GM19397 (cell line): ENCODE measurements at regions not wholly inside any gene's neighbourhood (a gene's known extent, or its start where the extent isn't known, plus 50 kb on each side); places are given as distances from the start of the nearest gene placed in this dataset.
"Not testable (repeated sequence)": the region's sequence is repeated elsewhere in the genome, so short reads cannot be mapped to it uniquely, and the experiment has no call there.

Experiments used
- ATAC-seq: cut with Tn5 transposase; IDR thresholded peaks from one replicate; pipeline ENCODE4 v1.9.1; 2021; ENCODE audit warnings: mild to moderate bottlenecking, moderate library complexity; ENCODE audit not compliant: unreplicated experiment

DNA sequence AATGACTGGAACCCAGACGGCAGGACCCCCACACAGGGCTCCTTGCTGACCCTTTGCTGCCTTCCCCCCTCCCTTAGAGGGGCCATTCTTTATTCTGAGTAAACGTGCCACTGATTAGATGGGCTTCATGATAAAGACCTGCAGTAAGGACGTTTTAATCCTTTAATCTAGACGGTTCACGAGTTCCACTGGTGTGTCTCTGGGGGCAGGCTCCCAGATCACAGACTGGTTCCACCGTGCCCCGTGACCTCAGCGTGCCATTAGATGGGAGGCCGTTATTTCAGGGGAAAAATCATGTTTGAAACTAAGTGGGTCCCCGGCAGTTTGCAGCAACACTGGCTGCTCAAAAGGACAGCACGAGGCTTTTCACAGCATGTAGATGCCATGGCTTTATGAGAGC is 246.9 kb upstream of the PLGLB2 start:
- ATAC-seq: not testable (repeated sequence)

DNA sequence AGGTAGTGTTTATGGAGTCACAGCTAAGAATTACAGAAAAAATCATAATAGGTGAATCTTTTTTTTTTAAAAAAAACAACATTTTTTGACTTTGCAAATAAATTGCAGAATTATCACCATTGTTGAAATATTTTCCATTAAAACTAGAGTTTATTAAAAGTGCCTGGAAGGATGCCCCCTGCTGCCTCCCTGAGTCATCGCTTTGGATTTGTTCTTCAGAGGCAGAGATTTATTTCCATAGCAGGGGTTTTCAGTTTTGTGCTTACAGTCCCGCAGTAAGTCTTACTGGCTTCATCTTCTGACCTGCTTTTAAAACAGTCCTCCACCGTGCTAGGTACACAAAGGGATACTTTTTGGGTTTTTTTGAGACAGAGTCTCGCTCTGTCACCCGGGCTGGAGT is 244.9 kb upstream of the PLGLB2 start:
- ATAC-seq: not testable (repeated sequence)

DNA sequence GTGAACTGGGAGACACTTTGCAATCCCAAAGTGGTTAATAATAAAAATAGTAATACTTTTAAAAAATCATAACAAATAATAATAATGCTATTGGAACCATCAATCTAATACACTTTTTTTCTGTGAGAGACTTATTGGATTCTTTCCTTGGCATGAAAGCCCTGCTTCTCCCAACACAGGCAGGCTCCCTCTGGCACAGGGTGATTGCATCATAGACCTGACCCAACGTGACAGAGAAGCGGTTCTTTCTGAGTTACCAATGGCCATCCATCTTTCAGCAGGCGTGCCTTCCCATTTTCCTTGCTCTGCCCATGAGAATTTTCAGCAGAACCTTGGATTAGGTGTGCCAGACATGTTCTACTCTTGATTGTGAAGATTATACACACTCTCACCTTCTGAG is 242.6 kb upstream of the PLGLB2 start:
- not testable (repeated sequence) for ATAC-seq

DNA sequence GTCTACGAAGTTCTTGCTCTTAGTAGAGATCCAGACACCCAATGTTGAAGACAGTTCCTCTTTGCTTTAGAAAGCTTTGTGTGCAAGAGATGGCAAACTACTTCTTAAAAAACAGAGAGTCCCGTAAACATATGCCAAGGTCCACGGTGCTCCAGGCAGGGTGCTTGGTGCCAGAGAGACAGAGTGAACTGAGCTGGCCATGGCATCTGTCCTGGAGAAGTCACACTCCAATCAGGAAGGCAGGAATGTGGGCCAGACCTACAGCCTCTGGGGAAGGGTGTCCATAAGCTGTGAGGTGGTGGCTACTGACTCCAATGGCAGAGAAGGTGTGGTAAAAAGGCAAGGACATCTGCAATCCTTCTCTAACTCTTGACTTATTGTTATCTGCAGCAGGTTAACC is 242.0 kb upstream of the PLGLB2 start:
- ATAC-seq: not testable (repeated sequence)

DNA sequence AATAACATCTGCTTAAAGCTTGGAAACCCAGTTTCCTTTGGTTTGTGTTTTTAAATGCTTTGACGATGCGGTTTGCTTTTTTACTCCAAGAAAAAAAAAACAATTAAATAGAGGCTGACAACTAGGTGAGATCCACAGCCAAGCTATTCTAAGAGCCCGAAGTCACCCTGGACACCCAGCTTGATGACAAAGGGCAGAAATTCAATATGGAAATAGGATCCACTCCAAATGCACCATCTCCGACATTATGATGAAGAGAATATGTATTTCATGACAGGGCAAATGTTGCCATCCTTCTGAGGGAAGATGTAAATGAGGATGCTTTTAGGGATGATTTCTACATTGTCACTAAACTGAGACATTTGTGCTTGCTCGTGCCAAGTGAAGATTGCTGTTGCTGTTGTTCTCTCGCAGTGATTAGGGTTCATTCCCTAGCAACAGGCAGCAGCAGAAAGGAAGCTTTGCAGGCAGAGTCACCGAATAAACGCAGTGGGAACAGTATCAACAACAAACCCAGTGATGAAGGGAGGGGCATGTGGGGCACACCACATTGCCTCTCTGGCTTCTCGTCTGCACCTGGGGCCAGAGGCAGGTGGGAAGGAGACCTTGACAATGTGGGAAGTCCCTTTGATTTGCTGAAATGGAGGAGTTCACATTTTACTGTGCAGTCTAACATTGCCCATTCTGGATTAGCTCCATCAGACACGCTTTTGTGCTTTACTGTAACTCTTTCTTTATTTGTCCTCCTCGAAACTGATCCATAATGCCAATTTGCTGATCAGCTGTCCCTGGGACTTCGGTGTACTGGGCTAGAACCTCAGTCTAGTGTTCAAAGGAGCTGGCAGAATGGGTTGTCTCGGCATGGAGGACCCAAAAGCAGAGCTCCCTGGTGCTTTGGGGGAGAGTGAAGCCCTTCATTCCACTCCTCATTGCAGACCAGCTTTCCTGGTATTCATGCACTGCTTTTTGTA is 240.2 kb upstream of the PLGLB2 start:
- not testable (repeated sequence) for ATAC-seq

DNA sequence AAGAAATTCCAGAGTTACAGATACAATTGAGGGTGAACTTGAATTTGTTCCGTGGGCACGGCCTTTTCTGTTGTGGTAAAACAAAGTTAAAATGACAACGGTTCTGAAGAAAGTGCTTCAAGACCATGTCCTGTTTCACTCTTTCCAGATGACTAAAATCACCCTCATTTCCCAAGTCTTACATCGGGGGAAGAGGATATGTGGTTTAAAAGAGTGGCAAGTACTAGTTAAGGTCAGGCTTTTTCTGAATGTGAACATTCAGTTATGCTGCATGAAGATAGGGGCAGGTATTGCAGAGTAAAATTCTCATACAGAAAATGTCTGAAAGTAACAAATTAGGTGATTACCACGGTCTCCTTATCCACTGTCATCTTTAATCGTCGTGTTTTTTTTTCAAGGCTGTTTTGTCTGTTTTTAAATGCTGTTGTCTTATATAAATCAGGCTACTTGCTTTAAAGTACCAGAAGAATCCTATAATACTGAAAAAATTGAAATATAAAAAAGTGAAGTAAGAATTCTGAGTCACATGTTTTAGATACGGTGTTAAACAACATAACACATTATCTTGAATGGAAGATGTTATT is 236.6 kb upstream of the PLGLB2 start:
- not testable (repeated sequence) for ATAC-seq

DNA sequence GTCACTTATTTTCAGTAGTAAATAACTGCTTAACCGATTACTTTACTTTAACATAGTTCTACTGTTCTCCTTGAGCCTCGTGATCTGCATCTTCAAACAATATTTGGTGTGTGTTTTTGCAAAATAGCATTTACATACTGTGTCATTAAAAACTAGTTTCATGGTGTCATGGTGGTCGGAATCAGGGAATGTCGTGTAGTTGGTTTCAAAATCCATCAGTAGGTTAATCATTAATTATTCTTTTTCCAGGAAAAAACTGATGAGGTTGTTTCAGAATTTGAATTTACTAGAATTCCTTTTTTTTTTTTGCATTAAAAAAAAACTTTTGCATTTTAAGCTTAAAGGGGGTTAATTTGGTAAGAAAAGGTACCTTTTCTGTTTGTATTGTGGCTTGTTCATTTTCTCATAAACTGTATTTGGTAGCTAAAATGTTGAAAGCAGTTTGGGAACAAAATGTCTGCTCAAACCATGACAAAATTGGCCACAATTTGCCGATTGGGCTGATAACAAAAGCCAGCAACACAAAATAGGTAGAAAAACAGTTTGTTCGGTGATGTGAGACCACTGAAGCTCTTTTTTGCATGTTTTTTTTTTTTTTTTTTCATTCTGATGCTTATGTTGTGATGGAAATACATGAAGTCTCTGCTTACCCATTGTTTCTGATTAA is 234.9 kb upstream of the PLGLB2 start:
- ATAC-seq: not testable (repeated sequence)

DNA sequence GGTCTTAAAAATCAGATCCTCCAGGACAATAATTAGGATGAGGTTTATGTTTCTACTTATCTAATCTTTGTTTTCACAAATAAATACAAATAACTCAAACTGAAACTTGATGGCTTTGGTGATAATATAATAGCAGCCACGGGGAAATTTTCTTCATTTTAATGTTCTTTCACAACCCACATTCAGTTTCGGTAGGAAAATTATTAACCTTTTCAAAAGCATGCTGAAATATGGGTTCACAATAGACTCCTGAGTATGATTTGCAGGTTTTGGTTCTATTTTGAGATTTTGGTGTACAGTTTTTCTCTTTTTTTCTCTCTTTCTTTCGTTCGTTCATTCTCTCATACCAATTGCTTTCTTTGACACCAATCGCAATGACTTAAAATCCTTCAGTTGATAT is 233.9 kb upstream of the PLGLB2 start:
- not testable (repeated sequence) for ATAC-seq

DNA sequence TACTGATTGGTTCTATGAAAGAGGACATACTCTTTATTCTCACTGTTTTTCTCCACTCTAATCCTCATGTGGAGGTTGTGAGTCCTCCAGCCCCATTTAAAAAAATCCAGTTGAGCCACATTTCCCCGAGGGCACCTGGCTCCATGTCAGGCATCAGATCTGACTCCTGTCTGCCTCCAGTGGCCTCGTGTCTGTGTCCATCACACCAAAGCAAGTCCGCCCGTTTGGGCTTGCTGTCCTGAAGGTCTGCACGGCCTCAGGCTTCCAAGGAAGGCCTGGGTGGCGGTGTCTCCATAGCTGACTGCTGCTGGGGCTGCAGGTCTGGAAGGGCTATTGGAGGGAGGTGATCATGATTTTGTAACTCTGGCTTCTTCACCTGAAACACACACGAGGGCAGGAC is 233.4 kb upstream of the PLGLB2 start:
- not testable (repeated sequence) for ATAC-seq

DNA sequence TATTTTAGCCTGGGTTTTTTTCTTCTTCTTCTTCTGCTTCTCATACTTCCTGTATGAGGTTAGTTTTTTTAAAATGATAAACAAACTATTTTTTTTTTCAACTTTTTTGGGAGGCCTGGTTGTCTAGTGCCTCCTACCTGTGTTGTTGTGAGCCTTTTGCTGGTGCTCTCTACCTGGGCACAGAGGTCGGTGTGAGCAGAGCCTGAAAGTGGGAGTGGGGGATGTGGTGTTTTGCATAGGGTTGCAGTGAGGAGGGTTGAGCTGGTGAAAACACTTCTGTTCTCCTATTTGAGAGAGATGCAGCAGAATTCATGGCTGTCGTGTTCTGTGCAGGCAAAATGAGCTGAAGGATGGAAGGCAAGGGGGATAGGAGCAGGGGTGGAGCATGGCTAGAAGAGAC is 232.7 kb upstream of the PLGLB2 start:
- ATAC-seq: not testable (repeated sequence)

DNA sequence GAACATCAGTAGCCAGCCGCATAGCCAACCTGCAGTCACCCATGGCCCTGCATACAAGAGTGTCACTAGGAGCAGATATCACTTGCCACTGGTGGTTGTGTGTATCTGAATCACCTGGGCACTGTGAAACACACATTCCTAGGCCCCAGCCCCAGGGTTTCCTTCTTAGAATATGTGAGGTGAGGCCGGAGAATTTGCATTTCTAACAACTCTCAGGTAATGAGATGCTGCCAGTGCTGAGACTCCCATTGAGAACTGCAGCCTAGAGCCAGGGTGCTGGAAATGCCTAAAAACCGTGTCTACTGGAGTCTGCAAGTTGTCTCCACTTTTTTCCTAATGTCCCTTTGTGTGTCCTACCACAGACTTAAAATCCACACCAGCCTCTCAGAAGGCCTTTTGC is 232.0 kb upstream of the PLGLB2 start:
- not testable (repeated sequence) for ATAC-seq

DNA sequence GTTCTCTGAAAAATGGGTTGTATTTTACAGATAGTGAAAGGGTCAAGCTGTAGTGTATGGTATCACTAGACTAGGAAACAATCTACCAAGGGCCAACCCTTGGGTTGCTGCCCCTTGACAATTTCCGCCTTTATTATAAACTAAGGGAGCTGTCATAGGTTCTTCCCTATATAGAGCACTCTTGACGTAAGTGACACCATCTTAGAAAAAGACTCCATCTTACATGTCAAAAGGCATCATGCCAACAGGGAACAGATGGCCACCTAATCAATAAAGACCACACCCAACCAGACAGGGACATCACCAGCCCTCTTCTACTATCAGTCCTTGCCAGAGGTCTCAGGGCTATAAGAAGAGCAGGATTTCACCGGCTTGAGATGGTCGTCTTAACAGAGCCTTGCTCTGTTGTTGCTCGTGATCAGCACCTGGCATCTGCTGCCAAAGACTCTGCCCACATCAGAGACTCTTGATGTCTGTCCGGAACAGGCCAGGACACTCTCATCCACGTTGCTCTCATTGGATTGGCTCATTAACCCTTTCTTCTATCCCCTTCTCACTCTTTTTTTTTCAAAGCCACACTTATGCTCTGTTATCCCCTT is 231.4 kb upstream of the PLGLB2 start:
- ATAC-seq: not testable (repeated sequence)

DNA sequence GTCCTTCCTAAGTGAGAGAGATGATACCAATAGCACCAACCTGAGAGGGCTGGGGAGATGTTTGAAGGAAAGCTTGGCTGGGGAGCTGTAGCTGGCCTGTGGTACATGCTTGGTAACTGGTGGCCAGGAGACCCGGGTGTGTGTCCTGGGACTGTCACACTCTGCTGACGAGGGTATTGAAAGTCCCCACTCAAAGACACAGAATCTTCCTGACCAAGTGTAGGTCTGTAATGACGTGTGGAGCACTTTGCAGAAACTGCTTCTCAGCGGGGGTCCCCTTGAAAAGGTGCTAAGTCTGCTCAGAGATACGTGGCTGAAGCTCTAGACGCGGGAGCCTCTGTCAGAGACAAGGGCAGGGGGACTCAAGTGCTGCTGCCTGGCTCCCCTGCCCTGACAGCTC is 230.4 kb upstream of the PLGLB2 start:
- ATAC-seq: not testable (repeated sequence)

DNA sequence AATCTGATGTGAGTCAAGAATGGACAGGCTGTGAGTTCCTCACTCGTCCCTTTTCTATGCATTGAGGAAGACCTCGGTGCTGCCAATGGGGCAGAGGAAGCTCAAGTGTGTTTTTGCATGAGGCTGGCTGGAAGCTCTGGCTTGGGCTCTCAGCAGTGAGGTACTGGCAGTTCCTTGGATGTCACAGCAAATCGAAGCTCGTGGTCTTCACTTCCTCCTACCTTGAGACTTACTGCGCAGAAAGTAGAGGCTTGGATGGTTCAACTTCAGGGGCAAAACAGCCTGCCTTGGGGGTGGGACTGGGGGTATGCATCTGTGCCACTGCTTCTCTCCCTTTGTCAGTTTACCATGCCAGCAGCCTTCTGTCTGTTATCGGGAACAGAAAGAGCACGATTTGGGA is 229.8 kb upstream of the PLGLB2 start:
- ATAC-seq: not testable (repeated sequence)

DNA sequence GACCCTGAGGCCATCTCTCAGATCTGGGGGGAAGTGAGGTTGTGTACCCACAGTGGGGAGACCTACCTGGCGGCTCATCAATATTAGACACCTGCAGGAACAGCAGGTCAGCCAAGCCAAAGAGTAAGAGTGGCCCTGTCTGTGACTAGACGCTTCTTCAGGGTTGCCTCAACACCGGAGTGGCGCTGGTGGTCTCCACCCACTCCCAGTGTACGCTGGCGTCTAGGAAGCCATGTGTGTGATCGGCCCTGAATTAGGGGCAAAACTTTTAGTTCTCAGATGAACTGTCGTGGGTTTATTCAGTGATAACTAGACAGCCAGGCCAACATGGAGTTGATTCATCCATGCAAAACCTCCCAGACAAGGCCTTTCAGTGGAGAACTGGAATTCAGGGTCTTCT is 229.3 kb upstream of the PLGLB2 start:
- ATAC-seq: not testable (repeated sequence)

DNA sequence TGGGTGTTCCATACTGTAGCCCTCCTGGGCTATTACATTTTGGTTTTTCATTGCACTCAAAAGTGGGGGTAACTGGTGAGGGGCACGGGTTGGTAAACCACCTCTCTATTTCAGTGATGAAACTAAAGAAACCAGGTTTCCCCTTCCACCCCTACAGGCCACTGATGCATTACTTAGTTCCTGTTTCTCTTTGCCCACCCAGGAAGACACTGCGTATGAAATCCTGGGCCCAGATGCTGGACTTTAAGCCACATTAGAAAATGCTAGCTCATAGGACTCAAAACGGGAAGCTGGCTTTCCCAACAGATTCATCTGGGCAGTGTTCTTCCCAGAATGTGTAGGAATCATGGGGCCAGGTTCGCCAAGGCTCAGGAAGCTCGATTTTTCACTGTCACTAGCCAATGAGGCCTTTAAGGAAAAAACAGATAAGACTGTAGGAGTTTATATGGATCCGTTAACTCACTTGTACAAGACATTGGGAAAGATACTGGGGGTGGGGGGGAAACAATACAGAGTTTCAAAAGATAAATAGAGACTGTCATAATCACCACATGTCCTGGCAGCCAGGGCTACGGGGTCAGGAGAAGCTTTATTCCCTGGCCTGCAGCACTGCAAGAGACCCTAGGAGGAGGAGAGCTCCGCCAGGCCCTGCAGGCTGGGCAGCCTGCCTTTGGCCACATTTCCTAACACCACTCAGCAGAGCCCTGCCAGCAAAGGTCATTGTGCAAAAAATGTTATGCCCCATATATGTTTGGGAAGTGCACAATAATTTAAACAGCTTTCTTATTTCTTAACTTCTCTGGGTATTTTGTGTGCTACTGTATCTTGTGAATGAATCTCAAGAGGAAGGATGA is 228.5 kb upstream of the PLGLB2 start:
- not testable (repeated sequence) for ATAC-seq

DNA sequence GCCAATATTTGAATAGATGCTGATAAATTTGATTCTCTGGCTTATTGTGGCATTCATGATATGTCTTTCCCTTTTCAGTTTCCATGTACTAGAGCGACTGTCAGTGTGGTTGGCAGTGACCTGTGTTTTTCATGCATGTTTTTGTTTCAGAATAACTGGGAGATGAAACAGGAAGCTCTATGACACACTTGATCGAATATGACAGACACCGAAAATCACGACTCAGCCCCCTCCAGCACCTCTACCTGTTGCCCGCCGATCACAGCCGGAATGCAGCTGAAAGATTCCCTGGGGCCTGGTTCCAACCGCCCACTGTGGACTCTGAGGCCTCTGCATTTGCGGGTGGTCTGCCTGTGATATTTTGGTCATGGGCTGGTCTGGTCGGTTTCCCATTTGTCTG is 226.8 kb upstream of the PLGLB2 start:
- ATAC-seq: peak; percentile 52

DNA sequence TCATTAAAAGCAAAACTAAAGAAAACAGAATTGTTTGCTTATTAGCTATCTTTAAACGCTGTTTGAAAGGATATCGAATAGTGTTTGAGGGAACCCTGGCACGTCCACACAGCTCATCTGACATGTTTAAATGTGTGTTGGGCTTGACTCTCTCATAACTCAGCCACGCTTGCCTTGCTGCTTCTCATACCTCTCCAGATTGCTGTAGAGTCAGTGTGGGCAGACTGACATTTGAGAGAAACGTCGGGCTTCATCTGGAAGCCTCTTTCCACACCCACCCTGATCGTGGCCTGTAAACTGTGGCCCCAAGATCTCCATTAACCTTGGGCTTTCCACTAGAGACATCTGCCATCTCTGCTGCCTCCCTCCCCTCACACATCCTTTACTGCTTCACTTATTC is 226.4 kb upstream of the PLGLB2 start:
- ATAC-seq: not testable (repeated sequence)

DNA sequence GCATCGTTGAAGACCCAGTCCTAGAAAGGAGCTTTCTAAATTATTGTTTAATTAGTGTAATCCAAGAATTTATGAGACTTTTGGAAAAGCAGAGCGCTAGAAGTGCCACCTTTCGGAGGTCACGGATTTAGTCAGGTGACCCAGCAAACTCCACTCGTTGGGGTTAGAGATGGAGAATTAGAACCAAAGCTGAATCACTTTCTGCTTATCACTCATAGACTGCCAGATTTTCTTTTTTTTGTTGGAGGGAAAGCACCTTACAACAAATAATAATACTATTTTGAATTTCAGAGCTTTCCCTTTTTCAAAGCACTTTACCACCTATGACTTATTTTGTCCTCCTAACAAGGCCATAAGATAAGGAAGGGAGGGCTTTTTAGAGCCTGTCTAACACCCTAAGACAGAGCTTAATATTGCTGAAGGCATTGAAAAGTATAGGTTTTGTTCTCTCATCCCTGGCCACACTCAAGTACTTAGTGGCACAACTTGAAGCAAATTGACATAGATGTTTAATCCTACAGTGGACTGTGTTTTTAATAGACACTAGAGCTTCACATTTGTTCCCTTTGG is 223.2 kb upstream of the PLGLB2 start:
- ATAC-seq: not testable (repeated sequence)

DNA sequence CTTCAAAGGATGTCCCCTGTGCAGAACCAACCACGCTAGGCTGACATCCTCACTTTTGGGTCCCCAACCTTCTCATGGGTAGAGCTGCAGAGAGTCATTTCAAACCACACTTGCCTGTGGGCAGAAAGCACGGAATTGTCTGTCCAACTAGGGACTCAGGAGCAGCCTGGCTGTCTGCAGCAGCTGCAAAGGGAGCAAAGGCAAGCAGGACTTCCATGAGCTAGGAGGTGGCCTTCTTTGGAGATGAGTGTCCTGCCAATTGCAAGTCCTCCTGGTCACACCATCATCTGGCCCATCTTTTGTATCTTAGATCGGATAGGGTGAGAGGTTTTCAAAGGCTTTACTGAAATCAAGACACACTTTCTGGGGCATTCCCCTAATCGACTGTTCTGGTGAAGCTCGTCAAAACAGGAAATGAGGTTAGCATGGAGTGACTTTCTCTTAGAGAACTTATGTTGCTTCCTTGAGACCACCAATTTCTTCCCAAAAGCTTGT is 222.3 kb upstream of the PLGLB2 start:
- ATAC-seq: not testable (repeated sequence)
